Tongue (tissue), 1 donor: ENCODE measurements at regions not wholly inside any gene's neighbourhood (a gene's known extent, or its start where the extent isn't known, plus 50 kb on each side); places are given as distances from the start of the nearest gene placed in this dataset.
A peak's percentile ranks its signal among the peaks of the same experiment; 100 is the strongest.

Experiments
- DNase-seq: peaks from one replicate; pipeline ENCODE4 v3.0.0-alpha.2; 2015

- no peak for DNase-seq
These were observed 230.8 kb upstream of the SMIM21 start for GRCh38 chr18:75658330-75658729.

GRCh38 chr18:75656563-75657247 is 229.2 kb upstream of the SMIM21 start:
- DNase-seq: no peak

GRCh38 chr18:75656035-75656434 is 228.5 kb upstream of the SMIM21 start:
- no peak for DNase-seq

GRCh38 chr18:75654851-75655751 is 227.6 kb upstream of the SMIM21 start:
- peak; percentile 68 for DNase-seq

GRCh38 chr18:75654386-75654785 is 226.9 kb upstream of the SMIM21 start:
- DNase-seq: no peak

- no peak for DNase-seq
These were observed 225.0 kb upstream of the SMIM21 start for GRCh38 chr18:75652528-75652927.

GRCh38 chr18:75644871-75645270 is 217.4 kb upstream of the SMIM21 start:
- DNase-seq: no peak

GRCh38 chr18:75643083-75643482 is 215.6 kb upstream of the SMIM21 start:
- no peak for DNase-seq

- no peak for DNase-seq
These were observed 211.9 kb upstream of the SMIM21 start for GRCh38 chr18:75639472-75639831.

GRCh38 chr18:75638776-75639471 is 211.4 kb upstream of the SMIM21 start:
- peak; percentile 93 for DNase-seq

- peak; percentile 85 for DNase-seq
These were observed 210.8 kb upstream of the SMIM21 start for GRCh38 chr18:75638223-75638775.

GRCh38 chr18:75635096-75635495 is 207.6 kb upstream of the SMIM21 start:
- DNase-seq: peak; percentile 26

- no peak for DNase-seq
These were observed 198.5 kb upstream of the SMIM21 start for GRCh38 chr18:75625966-75626365.

GRCh38 chr18:75624869-75625268 is 197.4 kb upstream of the SMIM21 start:
- no peak for DNase-seq

- DNase-seq: no peak
These were observed 194.3 kb upstream of the SMIM21 start for GRCh38 chr18:75621818-75622217.

GRCh38 chr18:75618146-75618545 is 190.6 kb upstream of the SMIM21 start:
- DNase-seq: no peak

- peak; percentile 8 for DNase-seq
These were observed 185.0 kb upstream of the SMIM21 start for GRCh38 chr18:75612456-75612855.

GRCh38 chr18:75607701-75608100 is 180.2 kb upstream of the SMIM21 start:
- DNase-seq: peak; percentile 18

- no peak for DNase-seq
These were observed 165.0 kb upstream of the SMIM21 start for GRCh38 chr18:75592527-75592926.

GRCh38 chr18:75588412-75588811 is 160.9 kb upstream of the SMIM21 start:
- no peak for DNase-seq

GRCh38 chr18:75587131-75587530 is 159.6 kb upstream of the SMIM21 start:
- no peak for DNase-seq

- DNase-seq: no peak
These were observed 158.8 kb upstream of the SMIM21 start for GRCh38 chr18:75586130-75586889.
